ENCODE measurements at regions not wholly inside any gene's neighbourhood (a gene's known extent, or its start where the extent isn't known, plus 50 kb on each side); places are given as distances from the start of the nearest gene placed in this dataset.

DNA sequence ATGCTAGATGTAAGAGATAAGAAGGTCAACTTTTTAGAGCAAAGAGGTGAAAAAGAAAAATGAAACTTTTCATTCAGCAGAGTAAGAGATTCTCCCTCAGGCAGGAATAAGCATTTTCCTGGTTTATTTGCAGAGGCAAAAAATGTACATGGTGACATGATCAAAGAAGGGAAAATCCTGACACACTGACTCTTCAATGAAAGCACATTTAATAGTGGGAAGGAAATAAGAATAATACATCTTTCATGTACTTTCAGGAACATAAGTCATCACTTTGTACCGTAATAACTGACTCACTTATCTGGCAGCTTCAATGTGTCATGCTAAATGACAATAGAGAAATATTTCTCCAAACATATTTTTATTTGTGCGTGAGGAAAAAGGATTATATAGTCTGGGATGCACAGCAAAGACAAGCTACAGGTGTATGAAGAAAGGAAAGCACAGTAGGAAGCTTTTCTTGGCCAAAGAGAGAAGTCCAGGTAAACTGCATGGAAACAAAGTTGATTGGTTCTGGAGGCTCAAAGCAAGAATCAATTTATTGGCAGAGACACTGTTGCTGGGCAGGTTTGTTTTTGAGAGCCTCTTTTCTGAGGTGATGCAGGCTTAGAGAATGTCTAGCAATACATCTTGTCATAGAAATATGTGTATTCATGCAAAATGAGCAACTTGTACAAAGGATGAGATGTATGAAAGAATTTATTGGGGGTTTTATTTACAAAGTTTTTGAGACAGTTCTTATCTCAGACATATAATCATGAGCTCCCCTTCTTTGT is 1409.0 kb downstream of the PLA2G4A start:
- TF ChIP-seq, protein P1, sequence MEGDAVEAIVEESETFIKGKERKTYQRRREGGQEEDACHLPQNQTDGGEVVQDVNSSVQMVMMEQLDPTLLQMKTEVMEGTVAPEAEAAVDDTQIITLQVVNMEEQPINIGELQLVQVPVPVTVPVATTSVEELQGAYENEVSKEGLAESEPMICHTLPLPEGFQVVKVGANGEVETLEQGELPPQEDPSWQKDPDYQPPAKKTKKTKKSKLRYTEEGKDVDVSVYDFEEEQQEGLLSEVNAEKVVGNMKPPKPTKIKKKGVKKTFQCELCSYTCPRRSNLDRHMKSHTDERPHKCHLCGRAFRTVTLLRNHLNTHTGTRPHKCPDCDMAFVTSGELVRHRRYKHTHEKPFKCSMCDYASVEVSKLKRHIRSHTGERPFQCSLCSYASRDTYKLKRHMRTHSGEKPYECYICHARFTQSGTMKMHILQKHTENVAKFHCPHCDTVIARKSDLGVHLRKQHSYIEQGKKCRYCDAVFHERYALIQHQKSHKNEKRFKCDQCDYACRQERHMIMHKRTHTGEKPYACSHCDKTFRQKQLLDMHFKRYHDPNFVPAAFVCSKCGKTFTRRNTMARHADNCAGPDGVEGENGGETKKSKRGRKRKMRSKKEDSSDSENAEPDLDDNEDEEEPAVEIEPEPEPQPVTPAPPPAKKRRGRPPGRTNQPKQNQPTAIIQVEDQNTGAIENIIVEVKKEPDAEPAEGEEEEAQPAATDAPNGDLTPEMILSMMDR (IDR thresholded peaks at IDR 0.05; ENCODE audit: low read length), result no peak
- TF ChIP-seq EZH2phosphoT487 (IDR thresholded peaks at IDR 0.05; ENCODE audit: low read length) (no peak), EZH2 (optimal IDR thresholded peaks at IDR 0.05; ENCODE audit: low read depth, low read length) (no peak)

Data from MM.1S (cell line).